Thyroid gland (tissue), 4 donors: ENCODE measurements at regions not wholly inside any gene's neighbourhood (a gene's known extent, or its start where the extent isn't known, plus 50 kb on each side); places are given as distances from the start of the nearest gene placed in this dataset.
A peak's percentile ranks its signal among the peaks of the same experiment; 100 is the strongest.

Source experiments
- DNase-seq, 2 donors: peaks; one replicate each; pipeline ENCODE4 v3.0.0-alpha.2; 2019
- H3K27ac ChIP-seq, 3 donors: fragments of 200-600 bp; sonication (generic); 1 replicate in 2 of 3; 2 replicates in 1 of 3; pipeline ENCODE4 v1.5.1; 2016 to 2019; ENCODE audit warnings: mild to moderate bottlenecking in 1 of 3, moderate library complexity in 1 of 3
- H3K27me3 ChIP-seq: fragments of 200-600 bp; sonication (generic); one replicate; pipeline ENCODE4 v1.5.1; 2019
- H3K36me3 ChIP-seq, 2 donors: fragments of 200-600 bp; sonication (generic); one replicate each; pipeline ENCODE4 v1.5.1; 2016 to 2019
- H3K4me1 ChIP-seq, 2 donors: fragments of 200-600 bp; sonication (generic); one replicate each; pipeline ENCODE4 v1.5.1; 2017 to 2019
- H3K4me3 ChIP-seq, 3 donors: fragments of 200-600 bp; sonication (generic); replicated peaks in 1 of 3; 1 replicate in 2 of 3; 2 replicates in 1 of 3; pipeline ENCODE4 v1.5.1; 2016; ENCODE audit warnings: mild to moderate bottlenecking in 1 of 3
- H3K9me3 ChIP-seq: fragments of 200-600 bp; sonication (generic); one replicate; pipeline ENCODE4 v1.5.1; 2017
- CTCF ChIP-seq, 6 experiments: fragments of 200-600 bp in 3 of 6; fragments of 450-650 bp in 3 of 6; sonication (generic) in 3 of 6; IDR thresholded peaks; one replicate each; pipeline ENCODE4 v1.5.1; 2016 to 2019; ENCODE audit warnings: antibody characterized with exemption in 6 of 6, mild to moderate bottlenecking in 2 of 6, inconsistent platforms in 1 of 6, moderate library complexity in 1 of 6
- POLR2A ChIP-seq, 2 donors: fragments of 450-650 bp; IDR thresholded peaks; one replicate each; pipeline ENCODE4 v1.6.1; 2017; ENCODE audit warnings: antibody characterized with exemption in 2 of 2, mild to moderate bottlenecking in 2 of 2, moderate library complexity in 1 of 2
- WGBS, 2 donors: methylation state at CpG; one replicate each; pipeline ENCODE4 v1.1.5; 2017; 5-methylcytosine and 5-hydroxymethylcytosine counted together
- intact Hi-C: fragments of 100-400 bp; cut with DNase I; formaldehyde crosslinking; loops from one replicate; pipeline ENCODE4 v1.15.1; 2023

DNA sequence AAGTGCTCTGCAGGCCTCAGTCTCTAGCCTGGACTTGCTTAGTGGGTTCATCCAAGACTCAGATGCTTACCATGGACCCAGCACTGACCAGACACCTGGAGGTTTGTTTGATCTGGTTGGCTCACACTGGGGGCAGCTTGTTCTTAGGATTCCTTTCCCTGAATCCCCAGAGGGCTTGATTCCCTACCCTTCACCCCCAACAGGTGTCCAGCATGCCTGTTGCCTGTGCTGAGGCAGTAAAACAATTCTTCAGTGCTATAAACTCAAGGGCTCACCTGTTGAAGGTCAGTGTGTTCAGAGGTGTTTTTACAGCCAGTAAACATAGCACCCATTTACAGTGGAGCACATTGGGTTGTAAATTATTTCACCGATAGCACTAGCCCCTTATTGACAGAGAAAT, 123.8 kb upstream of the KLF4 start:
- WGBS, 2 donors = 96 to 100% methylated on average over 1 of the region's 1 CpG
- Histone ChIP-seq H3K36me3 (no peaks in the 10 kb centered on the region), H3K4me1 (no peaks in the 10 kb centered on the region), H3K27ac (no peak overlapping the region), H3K27me3 (no peaks in the 10 kb centered on the region), H3K9me3 (no peaks in the 10 kb centered on the region), H3K4me3 (no peak overlapping the region)
- TF ChIP-seq CTCF (IDR thresholded peaks at IDR 0.05) = no peak
- TF ChIP-seq POLR2A (IDR thresholded peaks at IDR 0.05) = no peak
- intact Hi-C loops = no loop called here
- DNase-seq = no peak

- WGBS, 2 donors = 74 to 84% methylated on average over 5 of the region's 5 CpGs
- DNase-seq = peak; percentile 21
- Histone ChIP-seq H3K36me3 (no peaks in the 10 kb centered on the region), H3K27me3 (no peaks in the 10 kb centered on the region), H3K27ac (no peak overlapping the region), H3K4me3 (no peak overlapping the region), H3K9me3 (no peaks in the 10 kb centered on the region), H3K4me1 (no peaks in the 10 kb centered on the region)
- intact Hi-C loops = no loop called here
- TF ChIP-seq CTCF (IDR thresholded peaks at IDR 0.05) = no peak
- TF ChIP-seq POLR2A (IDR thresholded peaks at IDR 0.05) = no peak
Observed at GRCh38 chr9:107612136-107612535, 122.6 kb upstream of the KLF4 start.

GRCh38 chr9:107609547-107609946, 120.0 kb upstream of the KLF4 start:
- Histone ChIP-seq H3K9me3 (no peaks in the 10 kb centered on the region), H3K4me3 (no peak overlapping the region), H3K27me3 (no peaks in the 10 kb centered on the region), H3K36me3 (no peaks in the 10 kb centered on the region), H3K4me1 (no peaks in the 10 kb centered on the region), H3K27ac (no peak overlapping the region)
- intact Hi-C loops = no loop called here
- WGBS, 2 donors = 60 to 72% methylated on average over 2 of the region's 2 CpGs
- no peak for DNase-seq
- TF ChIP-seq CTCF (IDR thresholded peaks at IDR 0.05) (no peak), POLR2A (IDR thresholded peaks at IDR 0.05) (no peak)

- no peaks in the 10 kb centered on the region for H3K4me1 ChIP-seq
- intact Hi-C loops = no loop called here
- no peak overlapping the region for H3K27ac ChIP-seq
- H3K27me3 ChIP-seq = no peaks in the 10 kb centered on the region
- no peaks in the 10 kb centered on the region for H3K9me3 ChIP-seq
- TF ChIP-seq CTCF (IDR thresholded peaks at IDR 0.05) (no peak), POLR2A (IDR thresholded peaks at IDR 0.05) (no peak)
- 84 to 92% methylated on average over 8 of the region's 8 CpGs for WGBS, 2 donors
- H3K4me3 ChIP-seq = no peak overlapping the region
- no peaks in the 10 kb centered on the region for H3K36me3 ChIP-seq
- no peak for DNase-seq
Observed at GRCh38 chr9:107606149-107606790, 116.7 kb upstream of the KLF4 start.

GRCh38 chr9:107605041-107605440, 115.5 kb upstream of the KLF4 start:
- H3K27me3 ChIP-seq = no peaks in the 10 kb centered on the region
- no peaks in the 10 kb centered on the region for H3K4me1 ChIP-seq
- TF ChIP-seq POLR2A (IDR thresholded peaks at IDR 0.05) (no peak), CTCF (IDR thresholded peaks at IDR 0.05) (no peak)
- intact Hi-C loops = no loop called here
- no peaks in the 10 kb centered on the region for H3K9me3 ChIP-seq
- H3K27ac ChIP-seq = no peak overlapping the region
- H3K36me3 ChIP-seq = no peaks in the 10 kb centered on the region
- DNase-seq = no peak
- no peak overlapping the region for H3K4me3 ChIP-seq
- 73 to 83% methylated on average over 4 of the region's 4 CpGs for WGBS, 2 donors
